ENCODE measurements at regions not wholly inside any gene's neighbourhood (a gene's known extent, or its start where the extent isn't known, plus 50 kb on each side); places are given as distances from the start of the nearest gene placed in this dataset.

- POLR2A ChIA-PET: no interaction called here
- Mint-ChIP-seq H3K9me3 (no peaks in the 10 kb centered on the region), H3K36me3 (no peaks in the 10 kb centered on the region), H3K27ac (no peak overlapping the region), H3K27me3 (peaks cover 3% of the 10 kb centered on the region), H3K4me3 (no peak overlapping the region), H3K4me1 (no peaks in the 10 kb centered on the region)
- DNase-seq (no peak), ATAC-seq (ENCODE audit: low read depth) (no peak)
Observed at GRCh38 chr10:81002382-81002781, 464.7 kb downstream of the SH2D4B start.

- H3K4me1 Mint-ChIP-seq: no peaks in the 10 kb centered on the region
- H3K9me3 Mint-ChIP-seq: no peaks in the 10 kb centered on the region
- no peak overlapping the region for H3K27ac Mint-ChIP-seq
- no peaks in the 10 kb centered on the region for H3K36me3 Mint-ChIP-seq
- no peak overlapping the region for H3K4me3 Mint-ChIP-seq
- POLR2A ChIA-PET: no interaction called here
- DNase-seq (no peak), ATAC-seq (ENCODE audit: low read depth) (no peak)
- peaks cover 3% of the 10 kb centered on the region for H3K27me3 Mint-ChIP-seq
Observed at GRCh38 chr10:81007872-81008271, 470.2 kb downstream of the SH2D4B start.

DNA sequence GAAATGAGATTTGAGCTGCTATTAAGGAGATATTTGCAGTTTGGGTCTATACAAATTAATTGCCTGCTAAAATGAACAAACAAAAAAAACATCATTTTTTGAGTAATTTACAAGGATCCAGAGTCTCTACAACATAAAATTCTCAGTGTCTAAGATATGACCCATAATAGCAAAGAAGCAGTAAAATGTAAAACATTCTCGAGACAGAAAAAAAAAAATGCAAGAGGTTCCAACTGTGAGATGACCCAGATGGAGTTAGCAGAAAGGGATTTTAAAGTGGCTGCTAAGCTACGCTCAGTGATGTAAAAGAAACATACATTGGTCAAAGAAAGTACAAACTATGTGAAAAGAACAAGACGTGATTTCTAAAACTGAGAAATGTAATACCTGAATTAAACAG lies 471.0 kb downstream of the SH2D4B start:
- Mint-ChIP-seq H3K36me3 (no peaks in the 10 kb centered on the region), H3K27ac (no peak overlapping the region), H3K27me3 (peaks cover 2% of the 10 kb centered on the region), H3K9me3 (no peaks in the 10 kb centered on the region), H3K4me1 (no peaks in the 10 kb centered on the region), H3K4me3 (no peak overlapping the region)
- POLR2A ChIA-PET: no interaction called here
- ATAC-seq (ENCODE audit: low read depth) (no peak), DNase-seq (no peak)

DNA sequence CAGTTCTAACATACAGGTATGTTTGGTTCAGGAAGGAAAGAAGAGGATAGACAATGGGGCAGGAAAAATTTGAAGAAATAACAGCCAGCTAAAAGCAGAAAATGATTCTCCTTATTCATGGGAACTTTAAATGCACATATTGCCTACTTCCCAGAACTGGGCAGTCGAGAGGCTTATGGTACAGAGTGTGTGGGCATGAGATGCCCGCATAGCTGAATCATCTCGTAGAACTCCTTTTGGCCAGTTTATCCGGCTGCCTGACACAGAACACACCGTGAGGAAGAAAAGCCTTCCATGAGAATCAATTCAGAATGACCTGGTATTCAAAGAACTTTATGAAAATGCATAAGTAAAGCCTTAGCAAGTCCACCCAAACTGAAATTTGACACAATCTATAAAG lies 471.6 kb downstream of the SH2D4B start:
- H3K4me3 Mint-ChIP-seq: no peak overlapping the region
- H3K9me3 Mint-ChIP-seq: no peaks in the 10 kb centered on the region
- no peak overlapping the region for H3K27ac Mint-ChIP-seq
- DNase-seq (no peak), ATAC-seq (ENCODE audit: low read depth) (no peak)
- no peaks in the 10 kb centered on the region for H3K4me1 Mint-ChIP-seq
- H3K36me3 Mint-ChIP-seq: no peaks in the 10 kb centered on the region
- POLR2A ChIA-PET: no interaction called here
- peaks cover 2% of the 10 kb centered on the region for H3K27me3 Mint-ChIP-seq

- ATAC-seq (ENCODE audit: low read depth): no peak
- no peaks in the 10 kb centered on the region for H3K4me1 Mint-ChIP-seq
- DNase-seq: no peak
- H3K36me3 Mint-ChIP-seq: no peaks in the 10 kb centered on the region
- POLR2A ChIA-PET: no interaction called here
- peaks cover 2% of the 10 kb centered on the region for H3K27me3 Mint-ChIP-seq
- no peak overlapping the region for H3K27ac Mint-ChIP-seq
- no peaks in the 10 kb centered on the region for H3K9me3 Mint-ChIP-seq
- no peak overlapping the region for H3K4me3 Mint-ChIP-seq
Observed at GRCh38 chr10:81013771-81014170, 476.1 kb downstream of the SH2D4B start.

DNA sequence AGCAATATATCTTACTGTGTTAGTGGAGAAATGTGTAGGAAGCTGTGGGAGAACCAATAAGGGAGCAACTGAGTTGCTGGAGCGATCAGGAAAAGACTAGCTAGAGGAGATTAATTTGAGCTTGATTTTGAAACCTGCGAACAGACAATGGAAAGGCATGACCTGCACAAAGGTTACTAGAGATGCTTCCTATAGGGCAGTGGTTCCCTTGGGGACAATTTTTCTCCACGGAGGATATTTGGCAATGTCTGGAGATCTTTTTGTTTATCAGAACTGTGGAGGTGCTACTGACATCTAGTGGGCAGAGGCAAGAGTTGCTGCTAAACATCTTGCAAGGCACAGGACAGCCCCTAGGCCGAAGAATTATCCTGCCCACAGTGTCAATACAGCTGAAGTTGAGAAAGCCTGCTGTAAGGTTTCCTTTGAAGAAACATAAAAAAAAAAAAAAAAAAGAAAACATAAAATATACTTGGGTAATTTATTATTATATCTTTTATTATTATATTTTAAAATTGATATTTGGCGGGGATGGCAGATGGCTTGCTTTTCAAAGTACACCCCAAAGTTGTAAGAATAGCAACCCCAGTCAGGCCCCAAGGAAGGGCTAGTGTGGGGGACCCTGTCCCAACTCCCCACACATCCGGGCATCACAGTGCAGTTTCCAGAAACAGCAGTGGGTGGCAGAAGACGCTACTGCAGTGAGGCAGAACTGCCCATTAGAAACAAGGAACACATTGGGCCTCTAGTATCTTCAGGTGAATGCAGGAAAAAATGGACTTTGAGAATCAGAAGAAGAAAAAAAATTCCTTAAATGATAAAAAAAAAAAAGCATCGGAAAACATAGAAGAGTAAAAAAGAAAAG lies 481.6 kb downstream of the SH2D4B start:
- no peak overlapping the region for H3K27ac Mint-ChIP-seq
- ATAC-seq (ENCODE audit: low read depth) (no peak), DNase-seq (no peak)
- H3K27me3 Mint-ChIP-seq: no peaks in the 10 kb centered on the region
- H3K4me1 Mint-ChIP-seq: no peaks in the 10 kb centered on the region
- H3K9me3 Mint-ChIP-seq: no peaks in the 10 kb centered on the region
- H3K36me3 Mint-ChIP-seq: no peaks in the 10 kb centered on the region
- POLR2A ChIA-PET: no interaction called here
- no peak overlapping the region for H3K4me3 Mint-ChIP-seq

DNA sequence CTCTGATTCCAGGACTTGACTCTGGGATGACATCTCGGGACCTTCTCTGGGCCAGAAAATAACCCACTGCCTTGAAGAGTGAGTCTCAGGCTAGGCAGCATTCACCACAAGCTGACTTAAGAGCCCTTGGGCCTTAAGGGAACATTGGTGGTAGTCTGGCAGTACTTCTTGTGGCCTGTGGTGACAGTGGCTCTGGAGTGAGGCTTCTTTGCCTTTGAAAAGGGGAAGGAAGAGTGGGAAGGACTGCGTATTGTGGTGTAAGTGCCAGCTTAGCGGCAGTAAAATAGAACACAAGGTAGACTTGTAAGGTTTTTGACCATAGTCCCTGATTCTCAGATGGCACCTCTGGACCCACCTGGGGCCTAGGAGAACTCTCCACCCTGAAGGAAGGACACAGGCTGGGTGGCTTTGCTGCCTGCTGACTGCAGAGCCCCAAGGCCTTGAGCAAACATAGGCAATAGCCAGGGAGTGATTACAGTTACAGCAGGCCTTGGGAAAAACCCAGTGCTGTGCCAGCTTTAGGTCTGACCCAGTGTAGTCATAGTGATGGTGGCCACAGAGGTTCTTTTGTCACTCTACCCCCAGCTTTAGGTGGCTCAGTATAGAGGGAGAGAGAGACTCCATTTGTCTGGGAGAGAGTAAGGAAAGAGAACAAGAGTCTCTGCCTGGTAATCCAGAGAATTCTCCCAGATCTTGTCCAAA lies 483.9 kb downstream of the SH2D4B start:
- no peak overlapping the region for H3K4me3 Mint-ChIP-seq
- H3K27me3 Mint-ChIP-seq: no peaks in the 10 kb centered on the region
- H3K9me3 Mint-ChIP-seq: peaks cover 2% of the 10 kb centered on the region
- no peak overlapping the region for H3K27ac Mint-ChIP-seq
- ATAC-seq (ENCODE audit: low read depth) (no peak), DNase-seq (no peak)
- no peaks in the 10 kb centered on the region for H3K4me1 Mint-ChIP-seq
- no peaks in the 10 kb centered on the region for H3K36me3 Mint-ChIP-seq
- POLR2A ChIA-PET: no interaction called here

DNA sequence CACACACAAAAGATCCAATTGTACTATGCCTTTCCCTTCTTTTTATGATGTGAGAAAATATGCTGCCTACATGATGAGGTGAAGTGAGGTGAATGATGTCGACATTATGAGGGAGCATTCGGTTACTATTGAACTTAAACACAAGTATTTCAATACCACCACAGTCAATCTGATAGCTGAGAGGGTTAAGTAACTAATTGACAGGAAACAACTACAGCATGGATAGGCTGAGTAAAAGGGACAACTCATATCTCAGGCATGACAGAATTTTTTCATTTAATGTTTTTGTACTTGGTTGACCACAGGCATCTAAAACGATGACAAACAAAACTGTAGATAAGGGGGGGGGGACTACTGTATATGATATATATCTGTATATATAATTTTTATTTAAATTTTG lies 488.9 kb downstream of the SH2D4B start:
- POLR2A ChIA-PET: no interaction called here
- Mint-ChIP-seq H3K9me3 (peaks cover 2% of the 10 kb centered on the region), H3K27me3 (no peaks in the 10 kb centered on the region), H3K4me1 (no peaks in the 10 kb centered on the region), H3K4me3 (no peak overlapping the region), H3K36me3 (no peaks in the 10 kb centered on the region), H3K27ac (no peak overlapping the region)
- no peak for ATAC-seq (ENCODE audit: low read depth)
- no peak for DNase-seq

GRCh38 chr10:81027223-81027622 lies 489.5 kb downstream of the SH2D4B start:
- H3K4me3 Mint-ChIP-seq: no peak overlapping the region
- no peak overlapping the region for H3K27ac Mint-ChIP-seq
- H3K9me3 Mint-ChIP-seq: peaks cover 2% of the 10 kb centered on the region
- DNase-seq (no peak), ATAC-seq (ENCODE audit: low read depth) (no peak)
- H3K27me3 Mint-ChIP-seq: peaks cover 2% of the 10 kb centered on the region
- POLR2A ChIA-PET: no interaction called here
- H3K4me1 Mint-ChIP-seq: no peaks in the 10 kb centered on the region
- no peaks in the 10 kb centered on the region for H3K36me3 Mint-ChIP-seq

DNA sequence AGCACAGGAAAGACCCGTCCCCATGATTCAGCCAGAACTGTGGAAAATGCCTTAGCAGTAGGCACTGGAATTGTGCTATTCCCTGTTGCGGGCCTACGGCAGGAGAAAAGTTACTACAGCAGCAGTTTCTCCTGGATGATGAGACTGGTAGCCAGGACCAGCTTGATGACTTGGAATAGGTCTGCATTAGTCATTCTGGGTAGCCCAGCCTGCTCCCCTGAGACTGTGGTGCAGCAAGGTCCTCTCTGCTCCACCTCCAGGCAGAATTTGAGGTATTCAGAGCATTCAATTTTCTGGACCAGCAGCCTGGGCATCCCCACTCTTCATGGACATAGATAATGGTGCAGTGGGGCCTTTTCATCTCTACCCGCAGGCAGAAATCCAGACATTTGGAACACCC lies 490.0 kb downstream of the SH2D4B start:
- POLR2A ChIA-PET: no interaction called here
- ATAC-seq (ENCODE audit: low read depth): no peak
- no peaks in the 10 kb centered on the region for H3K4me1 Mint-ChIP-seq
- no peak for DNase-seq
- H3K27ac Mint-ChIP-seq: no peak overlapping the region
- no peak overlapping the region for H3K4me3 Mint-ChIP-seq
- no peaks in the 10 kb centered on the region for H3K36me3 Mint-ChIP-seq
- H3K9me3 Mint-ChIP-seq: peaks cover 2% of the 10 kb centered on the region
- H3K27me3 Mint-ChIP-seq: peaks cover 2% of the 10 kb centered on the region

DNA sequence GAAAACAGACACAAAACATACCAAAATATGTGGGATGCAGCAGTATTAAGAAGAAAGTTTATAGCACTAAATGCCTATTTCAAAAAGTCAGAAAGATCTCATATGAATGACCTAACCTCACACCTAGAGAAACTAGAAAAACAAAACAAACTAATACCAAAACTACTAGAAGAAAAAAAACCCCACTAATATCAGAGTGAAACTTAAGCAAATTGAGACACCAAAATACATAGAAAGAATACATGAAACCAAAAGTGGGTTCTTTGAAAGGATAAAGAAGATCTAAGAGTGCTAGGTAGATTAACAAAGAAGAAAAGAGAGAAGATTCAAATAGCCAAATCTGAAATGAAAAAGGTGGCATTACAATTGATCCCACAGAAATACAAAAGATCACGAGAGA lies 494.1 kb downstream of the SH2D4B start:
- no peaks in the 10 kb centered on the region for H3K4me1 Mint-ChIP-seq
- no peak overlapping the region for H3K27ac Mint-ChIP-seq
- ATAC-seq (ENCODE audit: low read depth) (no peak), DNase-seq (no peak)
- peaks cover 4% of the 10 kb centered on the region for H3K27me3 Mint-ChIP-seq
- H3K9me3 Mint-ChIP-seq: peaks cover 1% of the 10 kb centered on the region
- no peaks in the 10 kb centered on the region for H3K36me3 Mint-ChIP-seq
- POLR2A ChIA-PET: no interaction called here
- H3K4me3 Mint-ChIP-seq: no peak overlapping the region

- ATAC-seq (ENCODE audit: low read depth): no peak
- Mint-ChIP-seq H3K27ac (no peak overlapping the region), H3K27me3 (peaks cover 4% of the 10 kb centered on the region), H3K4me1 (no peaks in the 10 kb centered on the region), H3K36me3 (no peaks in the 10 kb centered on the region), H3K9me3 (peaks cover 1% of the 10 kb centered on the region), H3K4me3 (no peak overlapping the region)
- no peak for DNase-seq
- POLR2A ChIA-PET: no interaction called here
Observed at GRCh38 chr10:81034383-81034782, 496.7 kb downstream of the SH2D4B start.

- POLR2A ChIA-PET: no interaction called here
- Mint-ChIP-seq H3K4me1 (no peaks in the 10 kb centered on the region), H3K9me3 (peaks cover 1% of the 10 kb centered on the region), H3K4me3 (no peak overlapping the region), H3K36me3 (no peaks in the 10 kb centered on the region), H3K27me3 (peaks cover 4% of the 10 kb centered on the region), H3K27ac (no peak overlapping the region)
- ATAC-seq (ENCODE audit: low read depth): no peak
- no peak for DNase-seq
Observed at GRCh38 chr10:81036257-81036656, 498.6 kb downstream of the SH2D4B start.

DNA sequence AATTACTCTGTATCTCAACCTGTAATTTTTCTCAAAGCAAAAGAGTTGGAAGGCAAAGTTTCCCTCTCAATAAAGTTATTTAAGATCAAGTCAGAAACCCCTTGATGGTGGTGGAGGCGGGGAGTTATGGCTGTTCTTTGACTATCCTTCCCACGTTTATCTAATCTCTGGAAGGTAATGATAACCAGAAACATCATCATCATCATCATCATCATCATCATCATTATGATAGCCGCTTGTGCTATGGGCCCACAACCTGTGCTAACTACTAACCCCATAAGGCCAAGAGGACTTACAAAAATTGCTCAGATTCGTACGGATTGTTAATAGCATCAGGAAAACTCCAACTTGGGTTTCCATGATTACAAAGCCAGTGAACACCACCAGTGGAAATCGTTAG lies 502.3 kb downstream of the SH2D4B start:
- Mint-ChIP-seq H3K27ac (no peak overlapping the region), H3K27me3 (peaks cover 5% of the 10 kb centered on the region), H3K36me3 (no peaks in the 10 kb centered on the region), H3K9me3 (peaks cover 1% of the 10 kb centered on the region), H3K4me3 (no peak overlapping the region), H3K4me1 (no peaks in the 10 kb centered on the region)
- ATAC-seq (ENCODE audit: low read depth): no peak
- DNase-seq: no peak
- POLR2A ChIA-PET: no interaction called here
